ENCODE measurements at regions not wholly inside any gene's neighbourhood (a gene's known extent, or its start where the extent isn't known, plus 50 kb on each side); places are given as distances from the start of the nearest gene placed in this dataset.

GRCh38 chr12:60052483-60052882 lies 456.7 kb downstream of the SLC16A7 start:
- DNase-seq: no peak

DNA sequence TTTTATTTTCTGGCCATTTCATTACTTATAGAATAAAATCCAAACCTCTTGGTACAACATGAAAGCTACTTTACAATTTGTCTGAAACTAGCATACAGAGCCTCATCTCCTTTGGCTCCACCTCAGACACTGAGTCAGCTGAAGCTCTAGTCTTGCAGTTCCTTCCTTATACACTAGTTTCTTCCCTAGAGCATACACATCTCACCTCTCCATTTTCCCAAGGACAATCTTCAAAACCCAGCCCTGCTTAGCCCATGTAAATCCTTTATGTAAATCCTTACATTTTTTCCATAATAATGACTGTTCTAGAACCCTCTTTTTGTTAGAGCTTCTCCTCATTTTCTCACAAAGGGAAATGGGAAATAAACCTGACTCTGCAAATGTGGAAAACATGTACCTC lies 463.4 kb downstream of the SLC16A7 start:
- DNase-seq: no peak

GRCh38 chr12:60066655-60067054 lies 470.8 kb downstream of the SLC16A7 start:
- no peak for DNase-seq

DNA sequence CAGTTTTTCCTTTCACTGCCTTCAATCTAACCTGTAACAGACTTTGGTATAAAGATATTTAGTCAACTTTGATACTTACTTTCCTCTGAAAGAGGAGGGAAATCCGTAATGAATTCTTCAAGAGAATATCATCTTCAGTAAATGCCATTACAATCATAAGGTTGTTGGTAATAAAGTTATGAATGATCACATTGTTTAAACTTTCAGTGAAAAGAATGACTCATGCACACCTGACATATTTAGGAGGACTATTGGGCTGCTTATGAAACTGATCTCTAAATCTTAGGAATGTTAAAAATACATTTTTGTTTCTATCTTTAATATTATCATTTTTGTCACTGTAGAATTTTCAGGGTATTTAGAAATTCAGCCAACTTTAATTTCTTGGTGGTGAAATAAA lies 474.7 kb downstream of the SLC16A7 start:
- no peak for DNase-seq

GRCh38 chr12:60071759-60072191 lies 475.9 kb downstream of the SLC16A7 start:
- DNase-seq: no peak

- DNase-seq: no peak
Observed at GRCh38 chr12:60072911-60073310, 477.1 kb downstream of the SLC16A7 start.

DNA sequence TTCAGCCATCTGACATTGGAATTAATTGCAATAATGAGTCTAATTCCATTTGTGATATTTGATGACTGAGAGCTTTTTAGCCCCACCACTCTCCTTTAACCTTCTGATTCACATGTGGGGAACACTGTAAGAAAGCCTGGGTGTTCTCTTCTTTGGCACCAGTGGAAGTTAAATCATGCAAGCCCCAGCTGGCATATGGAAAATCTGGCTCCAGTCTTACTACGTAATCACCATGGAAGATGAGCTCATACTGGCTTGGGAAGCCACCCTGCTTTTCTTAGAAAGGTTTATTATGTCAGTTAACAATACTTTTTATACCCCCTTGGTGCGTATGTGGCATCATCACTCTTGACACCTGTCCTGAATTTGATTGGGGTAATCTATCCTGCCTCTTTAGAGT lies 479.3 kb downstream of the SLC16A7 start:
- DNase-seq: no peak

DNA sequence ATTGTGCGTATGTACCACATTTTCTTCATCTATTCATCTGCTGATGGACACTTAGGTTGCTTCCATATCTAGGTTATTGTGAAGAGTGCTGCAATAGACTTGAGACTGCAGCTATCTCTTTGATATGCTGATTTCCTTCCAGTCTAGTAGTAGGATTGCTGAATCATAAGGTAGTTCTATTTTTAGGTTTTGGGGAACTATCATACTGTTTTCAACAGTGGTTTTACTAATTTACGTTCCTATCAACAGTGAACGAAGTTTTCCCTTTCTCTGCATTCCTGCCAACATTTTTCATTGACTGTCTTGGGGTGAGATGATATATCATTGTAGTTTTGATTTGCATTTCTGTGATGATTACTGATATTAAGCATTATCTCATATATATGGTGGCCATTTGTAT lies 482.2 kb downstream of the SLC16A7 start:
- DNase-seq: no peak

- DNase-seq: no peak
Observed at GRCh38 chr12:60093428-60093827, 497.6 kb downstream of the SLC16A7 start.

DNA sequence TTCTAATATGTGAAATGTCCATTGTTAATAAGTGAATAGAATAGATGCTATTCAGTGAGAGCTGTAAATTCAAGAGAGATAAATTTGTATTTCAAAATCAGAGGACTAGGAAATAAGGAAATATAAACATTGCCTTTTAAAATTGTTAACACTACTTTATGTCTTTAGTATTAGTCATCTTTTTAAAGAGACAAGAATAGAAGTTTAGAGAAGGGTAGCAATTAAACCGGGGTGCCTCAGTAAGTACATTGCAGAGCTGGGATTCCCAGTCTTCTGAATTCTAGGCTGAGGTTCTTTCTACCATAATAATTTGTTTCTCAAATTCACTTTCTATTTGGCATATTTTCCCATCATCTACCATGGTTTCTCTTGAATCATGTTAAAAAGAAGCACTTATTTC lies 498.6 kb downstream of the SLC16A7 start:
- DNase-seq: no peak

- no peak for DNase-seq
Observed at GRCh38 chr12:60096727-60097126, 500.9 kb downstream of the SLC16A7 start.

- DNase-seq: no peak
Observed at GRCh38 chr12:60100160-60100559, 504.3 kb downstream of the SLC16A7 start.

- DNase-seq: no peak
Observed at GRCh38 chr12:60100852-60101251, 505.0 kb downstream of the SLC16A7 start.

DNA sequence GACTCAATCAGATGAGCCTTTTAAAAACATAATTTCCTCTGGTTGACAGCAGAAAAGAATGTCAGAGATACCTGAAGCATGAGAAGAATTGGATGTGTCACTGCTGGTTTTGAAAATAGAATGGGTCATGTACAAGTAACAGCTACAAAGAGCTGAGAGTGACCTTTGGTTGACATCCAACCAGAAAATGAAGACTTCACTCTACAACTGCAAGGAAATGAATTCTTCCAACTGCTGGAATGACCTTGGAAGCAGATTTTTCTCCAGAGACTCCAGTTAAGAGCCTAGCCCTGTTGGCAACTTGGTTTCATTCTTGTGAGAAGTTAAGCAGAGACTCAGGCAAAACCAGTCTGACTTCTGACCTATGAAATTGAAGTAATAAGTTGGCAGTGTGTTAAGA lies 505.9 kb downstream of the SLC16A7 start:
- DNase-seq: no peak

DNA sequence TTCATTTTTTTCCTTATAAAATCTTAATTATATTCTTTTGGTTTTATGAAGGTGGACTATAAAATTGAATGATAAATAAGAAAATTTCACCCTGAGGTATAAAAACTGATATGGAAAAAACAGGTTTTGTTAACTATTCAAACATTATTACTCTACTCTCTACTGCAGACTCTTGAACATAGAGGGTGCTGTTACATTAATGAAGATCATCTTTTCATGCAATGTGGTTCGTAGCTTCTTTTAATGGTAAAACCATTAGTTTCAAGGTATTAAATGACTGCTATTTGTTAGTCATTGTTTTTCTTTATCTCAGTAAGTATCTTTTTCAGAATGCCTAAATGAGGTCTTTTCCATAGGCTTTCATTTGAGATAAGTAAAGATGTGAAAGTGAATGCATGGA lies 510.4 kb downstream of the SLC16A7 start:
- DNase-seq: no peak

DNA sequence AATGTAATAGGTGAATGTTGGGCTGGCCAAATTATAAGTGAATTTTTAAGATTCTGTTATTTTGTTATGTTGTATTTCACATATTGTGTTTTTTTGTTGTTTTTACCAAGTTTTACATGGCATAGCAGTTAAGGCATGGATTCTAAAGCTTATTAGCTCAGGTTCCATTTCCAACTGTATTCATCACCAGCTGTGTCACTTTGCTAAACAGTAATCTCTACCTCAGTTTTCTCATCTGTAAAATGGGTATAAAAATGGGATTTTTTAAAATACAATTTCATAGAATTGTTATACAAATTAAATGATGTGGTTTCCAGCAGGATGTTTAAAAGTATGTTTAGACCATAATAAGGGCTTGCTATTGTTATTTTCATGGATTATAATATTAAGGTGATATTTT lies 512.2 kb downstream of the SLC16A7 start:
- DNase-seq: no peak

GRCh38 chr12:60112063-60112462 lies 516.2 kb downstream of the SLC16A7 start:
- no peak for DNase-seq

DNA sequence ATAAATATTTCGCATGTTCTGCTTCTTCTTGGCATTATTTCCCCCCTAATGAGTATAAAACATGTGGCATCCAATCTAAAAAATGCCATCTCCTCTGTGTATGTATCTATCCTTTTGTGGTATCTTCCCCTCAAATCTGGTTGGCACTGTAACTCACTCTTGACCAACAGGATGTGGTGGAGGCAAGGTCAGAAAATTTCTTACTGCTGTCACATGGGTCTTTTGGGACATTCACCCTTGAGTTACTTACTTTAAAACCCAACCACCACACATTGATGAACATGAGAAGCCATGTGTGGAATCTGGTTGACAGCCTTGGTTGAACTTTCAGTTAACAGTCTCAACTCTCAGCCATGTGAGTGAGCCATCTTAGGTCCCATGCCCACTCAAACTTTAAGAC lies 516.9 kb downstream of the SLC16A7 start:
- no peak for DNase-seq

DNA sequence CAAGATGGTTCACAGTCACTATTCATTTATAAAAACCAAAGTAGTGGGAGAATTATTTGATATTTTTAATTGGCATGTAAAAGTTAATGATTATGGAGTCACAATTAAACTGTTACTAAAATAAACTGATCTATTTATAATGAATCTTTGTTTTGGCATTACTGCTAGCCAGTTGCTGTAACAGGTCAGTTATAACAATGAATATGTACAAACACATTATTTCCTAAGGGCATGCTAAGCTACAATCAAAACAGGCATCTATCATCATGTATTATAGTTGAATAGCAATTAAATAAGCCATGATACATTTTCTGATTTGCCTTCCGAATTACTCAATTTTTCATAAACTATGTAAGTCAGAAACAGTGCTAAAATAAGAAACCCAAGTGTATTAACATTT lies 518.3 kb downstream of the SLC16A7 start:
- DNase-seq: no peak

GRCh38 chr12:60119327-60119726 lies 523.5 kb downstream of the SLC16A7 start:
- no peak for DNase-seq

DNA sequence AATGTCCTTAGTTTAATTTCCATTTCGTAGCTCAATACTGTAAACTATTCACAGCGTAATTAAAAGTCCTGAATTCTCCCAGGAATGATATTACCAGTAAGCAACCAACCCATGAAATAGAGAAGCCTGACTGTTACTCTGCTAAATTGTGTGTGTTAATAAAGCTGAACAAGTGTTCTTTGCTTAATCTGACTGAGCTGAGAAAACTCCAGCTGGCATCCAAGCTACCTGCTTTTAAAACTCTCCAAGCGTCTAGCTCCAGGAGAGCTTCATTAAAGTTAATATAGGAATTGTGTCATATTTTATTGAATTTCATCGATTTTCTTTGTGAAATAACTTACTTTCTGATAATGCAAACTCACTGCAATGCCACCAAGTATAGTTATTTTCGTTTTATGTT lies 524.4 kb downstream of the SLC16A7 start:
- no peak for DNase-seq

DNA sequence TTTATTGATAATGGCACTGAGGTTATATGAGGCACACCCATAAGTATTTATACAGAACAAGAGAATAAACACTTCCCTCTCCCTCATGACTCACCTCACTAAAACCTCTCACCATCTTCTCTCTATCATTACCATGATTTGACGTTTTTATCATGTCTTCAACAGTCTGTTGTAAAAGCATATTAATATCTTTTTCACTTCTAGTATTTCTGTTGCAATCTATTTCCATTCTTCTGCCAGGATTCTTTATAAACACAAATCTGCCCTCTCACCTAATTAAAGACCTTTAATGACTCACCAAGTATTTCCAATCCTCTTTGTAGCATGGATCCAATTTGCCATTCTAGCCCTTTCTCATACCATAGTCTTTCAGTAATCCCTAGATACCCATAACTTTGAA lies 527.7 kb downstream of the SLC16A7 start:
- no peak for DNase-seq

DNA sequence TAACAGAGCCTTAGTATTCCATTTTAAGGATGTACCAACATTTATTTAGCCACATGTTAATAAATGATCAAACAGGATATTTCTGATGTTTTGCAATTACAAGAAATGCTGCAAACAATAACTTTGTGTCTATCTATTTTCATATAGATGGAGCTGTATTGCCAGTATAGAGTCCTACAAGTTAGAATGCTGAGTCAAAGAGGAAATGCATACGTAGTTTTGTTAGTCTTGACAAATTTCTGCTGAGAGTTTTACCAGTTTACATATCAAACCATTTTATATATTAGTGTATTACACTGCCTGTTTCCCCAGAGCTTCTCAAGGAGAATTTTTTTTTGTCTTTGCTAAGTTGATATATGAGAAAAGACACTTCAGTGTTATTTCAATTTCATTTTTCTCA lies 541.7 kb downstream of the SLC16A7 start:
- no peak for DNase-seq

DNA sequence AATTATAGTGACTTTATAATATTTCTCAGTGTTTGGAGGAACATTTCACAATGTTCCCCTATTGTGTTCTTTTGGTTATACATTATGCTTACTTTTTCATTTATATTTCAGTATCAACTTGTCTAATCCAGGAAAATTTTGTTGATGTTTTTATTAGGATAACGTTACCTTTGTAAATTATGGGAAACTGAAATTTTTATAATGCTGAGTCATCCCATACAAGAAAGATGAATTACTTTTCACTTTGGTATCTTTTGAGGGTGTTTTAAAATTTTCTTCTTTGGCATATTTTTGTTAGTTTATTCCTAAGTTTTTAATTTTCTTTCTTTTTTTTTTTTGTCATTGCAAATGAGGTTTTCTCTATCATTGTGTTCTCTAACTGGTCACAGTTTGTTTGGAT lies 542.7 kb downstream of the SLC16A7 start:
- no peak for DNase-seq

DNA sequence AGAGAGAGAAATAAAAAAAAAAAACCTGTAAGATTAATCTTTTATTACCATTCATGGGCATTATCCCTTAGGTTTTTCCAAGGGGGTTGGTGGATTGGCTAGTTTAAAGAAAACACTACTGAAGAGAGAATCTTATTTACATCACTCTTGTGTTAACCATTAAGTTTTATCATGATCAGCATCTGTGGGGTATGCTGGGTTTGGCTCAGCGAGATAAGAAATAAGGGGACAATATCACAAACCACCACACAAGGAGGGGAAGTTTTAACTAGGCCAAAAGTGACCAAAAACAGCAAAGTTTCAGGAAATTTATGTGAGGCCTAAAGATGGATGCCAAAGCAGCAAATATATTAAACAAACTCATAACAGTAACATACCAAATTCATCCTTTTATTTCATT lies 548.6 kb downstream of the SLC16A7 start:
- DNase-seq: no peak

DNA sequence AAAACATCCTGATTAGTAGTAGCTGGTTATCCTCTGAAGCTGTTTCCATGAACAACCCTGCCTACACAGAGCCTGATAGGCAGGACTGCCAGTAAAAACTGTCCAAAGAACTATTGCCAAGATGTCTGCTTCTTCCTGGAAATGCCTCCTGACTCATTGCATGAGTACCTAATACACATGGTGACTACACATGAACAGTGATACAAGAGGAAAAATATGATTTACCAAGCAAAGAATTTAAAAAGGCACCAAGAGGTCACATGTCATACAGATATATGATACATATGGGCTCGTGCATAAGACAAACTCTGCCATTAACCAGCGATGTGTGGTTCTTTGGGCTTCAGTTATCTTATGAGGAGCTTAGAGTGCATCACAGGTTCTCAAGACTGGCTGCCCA lies 552.3 kb downstream of the SLC16A7 start:
- DNase-seq: no peak

Measured in activated T-cell treated with anti-CD3 and anti-CD28 coated beads for 4 hours (primary cell).